Hepatocyte (in vitro differentiated cells): ENCODE measurements at regions not wholly inside any gene's neighbourhood (a gene's known extent, or its start where the extent isn't known, plus 50 kb on each side); places are given as distances from the start of the nearest gene placed in this dataset.

Source experiments
- DNase-seq: peaks from one replicate; pipeline ENCODE4 v3.0.0-alpha.2; 2016; ENCODE audit warnings: low spot score
- H2AFZ ChIP-seq: fragments of 200-600 bp; sonication (generic); 2 replicates; pipeline ENCODE4 v1.6.0; 2016; ENCODE audit warnings: antibody characterized with exemption, mild to moderate bottlenecking
- H3K27ac ChIP-seq: fragments of 200-600 bp; sonication (generic); 2 replicates; pipeline ENCODE4 v1.5.1; 2016; ENCODE audit warnings: mild to moderate bottlenecking
- H3K27me3 ChIP-seq: fragments of 200-600 bp; sonication (generic); 2 replicates; pipeline ENCODE4 v1.6.1; 2016
- H3K36me3 ChIP-seq: fragments of 200-600 bp; sonication (generic); replicated peaks from 2 replicates; pipeline ENCODE4 v1.5.1; 2016; ENCODE audit warnings: low read depth; ENCODE audit not compliant: insufficient read depth
- H3K4me1 ChIP-seq: fragments of 200-600 bp; sonication (generic); 2 replicates; pipeline ENCODE4 v1.5.1; 2016; ENCODE audit warnings: mild to moderate bottlenecking, moderate library complexity; ENCODE audit not compliant: insufficient read depth
- H3K4me2 ChIP-seq: fragments of 200-600 bp; sonication (generic); 2 replicates; pipeline ENCODE4 v1.6.0; 2016
- H3K4me3 ChIP-seq: fragments of 200-600 bp; sonication (generic); 2 replicates; pipeline ENCODE4 v1.5.1; 2016; ENCODE audit warnings: mild to moderate bottlenecking
- H3K79me2 ChIP-seq: fragments of 200-600 bp; sonication (generic); 2 replicates; pipeline ENCODE4 v1.6.0; 2017; ENCODE audit warnings: mild to moderate bottlenecking
- H3K9me2 ChIP-seq: fragments of 200-600 bp; sonication (generic); replicated peaks from 2 replicates; pipeline ENCODE4 v1.6.0; 2017; ENCODE audit warnings: mild to moderate bottlenecking; ENCODE audit not compliant: insufficient read depth
- H3K9me3 ChIP-seq: fragments of 200-600 bp; sonication (generic); 2 replicates; pipeline ENCODE4 v1.5.1; 2016; ENCODE audit warnings: low read depth, mild to moderate bottlenecking
- H4K20me1 ChIP-seq: fragments of 200-600 bp; sonication (generic); 2 replicates; pipeline ENCODE4 v1.6.0; 2016; ENCODE audit warnings: mild to moderate bottlenecking; ENCODE audit not compliant: insufficient read depth, poor library complexity, severe bottlenecking
- EZH2 ChIP-seq: fragments of 200-600 bp; sonication (generic); IDR thresholded peaks from 2 replicates; pipeline ENCODE4 v1.6.1; 2016; ENCODE audit warnings: antibody characterized with exemption, mild to moderate bottlenecking, borderline replicate concordance
- EZH2phosphoT487 ChIP-seq: fragments of 200-600 bp; sonication (generic); IDR thresholded peaks from one replicate; pipeline ENCODE4 v1.6.1; 2018; ENCODE audit warnings: antibody characterized with exemption, mild to moderate bottlenecking, low read depth, moderate library complexity; ENCODE audit not compliant: unreplicated experiment, severe bottlenecking
- WGBS: methylation state at CpG from one replicate; pipeline ENCODE4 v1.1.6; 2016; ENCODE audit warnings: low lambda C conversion rate; ENCODE audit errors: missing lambda C conversion rate; 5-methylcytosine and 5-hydroxymethylcytosine counted together
- TF ChIP-seq, protein P1 (sequence below): fragments of 200-600 bp; sonication (generic); IDR thresholded peaks from 2 replicates; pipeline ENCODE4 v1.5.1; 2016; ENCODE audit warnings: antibody characterized with exemption, mild to moderate bottlenecking; ENCODE audit not compliant: poor library complexity

DNA sequence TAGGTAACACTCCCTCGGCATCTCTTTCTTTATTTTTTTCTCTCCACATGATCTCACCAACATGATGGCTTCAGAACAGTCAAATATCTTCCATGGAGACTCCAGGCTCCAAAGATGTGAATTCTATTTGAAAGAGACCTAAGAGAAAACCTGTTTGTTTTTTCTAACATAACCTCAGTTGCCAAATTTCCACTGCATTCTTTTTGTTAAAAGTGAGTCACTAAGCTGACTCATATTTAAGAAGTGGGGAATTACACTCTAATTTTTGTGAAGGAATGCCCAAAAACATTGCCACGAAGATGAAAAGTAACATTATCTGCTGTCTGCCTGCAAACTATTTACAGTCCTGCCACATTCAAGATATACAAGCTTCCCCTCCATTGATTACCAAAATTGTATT lies 1337.6 kb downstream of the LRFN5 start:
- H3K9me3 ChIP-seq = no peaks in the 10 kb centered on the region
- no peaks in the 10 kb centered on the region for H3K27me3 ChIP-seq
- H2AFZ ChIP-seq = no peak overlapping the region
- H3K27ac ChIP-seq = no peak overlapping the region
- 80% methylated on average over 2 of the region's 2 CpGs for WGBS
- no peaks in the 10 kb centered on the region for H3K79me2 ChIP-seq
- no peak overlapping the region for H3K4me3 ChIP-seq
- DNase-seq = no peak
- H3K4me2 ChIP-seq = no peak overlapping the region
- H3K9me2 ChIP-seq = no peaks in the 10 kb centered on the region
- H3K36me3 ChIP-seq = no peaks in the 10 kb centered on the region
- H4K20me1 ChIP-seq = no peaks in the 10 kb centered on the region
- TF ChIP-seq EZH2 (no peak), EZH2phosphoT487 (no peak)
- TF ChIP-seq, protein P1, sequence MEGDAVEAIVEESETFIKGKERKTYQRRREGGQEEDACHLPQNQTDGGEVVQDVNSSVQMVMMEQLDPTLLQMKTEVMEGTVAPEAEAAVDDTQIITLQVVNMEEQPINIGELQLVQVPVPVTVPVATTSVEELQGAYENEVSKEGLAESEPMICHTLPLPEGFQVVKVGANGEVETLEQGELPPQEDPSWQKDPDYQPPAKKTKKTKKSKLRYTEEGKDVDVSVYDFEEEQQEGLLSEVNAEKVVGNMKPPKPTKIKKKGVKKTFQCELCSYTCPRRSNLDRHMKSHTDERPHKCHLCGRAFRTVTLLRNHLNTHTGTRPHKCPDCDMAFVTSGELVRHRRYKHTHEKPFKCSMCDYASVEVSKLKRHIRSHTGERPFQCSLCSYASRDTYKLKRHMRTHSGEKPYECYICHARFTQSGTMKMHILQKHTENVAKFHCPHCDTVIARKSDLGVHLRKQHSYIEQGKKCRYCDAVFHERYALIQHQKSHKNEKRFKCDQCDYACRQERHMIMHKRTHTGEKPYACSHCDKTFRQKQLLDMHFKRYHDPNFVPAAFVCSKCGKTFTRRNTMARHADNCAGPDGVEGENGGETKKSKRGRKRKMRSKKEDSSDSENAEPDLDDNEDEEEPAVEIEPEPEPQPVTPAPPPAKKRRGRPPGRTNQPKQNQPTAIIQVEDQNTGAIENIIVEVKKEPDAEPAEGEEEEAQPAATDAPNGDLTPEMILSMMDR = no peak
- no peaks in the 10 kb centered on the region for H3K4me1 ChIP-seq

DNA sequence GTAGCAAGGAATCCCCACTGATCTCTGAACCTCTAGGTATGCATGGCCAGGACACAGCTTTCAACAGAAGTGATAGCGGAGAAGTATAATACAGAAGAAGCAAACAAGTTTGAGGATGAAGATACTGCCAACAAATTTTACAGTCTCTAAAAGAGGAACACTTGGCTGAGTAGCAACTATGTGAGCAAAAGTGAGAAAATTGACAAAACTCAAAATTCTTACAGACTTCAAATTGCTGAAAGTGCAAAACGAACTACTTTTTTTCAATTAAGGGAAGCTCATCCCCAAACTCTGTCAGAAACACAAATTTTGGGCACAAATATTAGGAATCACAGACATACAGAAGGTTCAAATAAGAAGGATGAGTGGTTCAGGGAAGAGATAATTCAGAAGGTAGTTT lies 1324.6 kb downstream of the LRFN5 start:
- Histone ChIP-seq H2AFZ (no peak overlapping the region), H3K9me3 (no peaks in the 10 kb centered on the region), H3K36me3 (no peaks in the 10 kb centered on the region), H4K20me1 (no peaks in the 10 kb centered on the region), H3K27ac (no peak overlapping the region), H3K4me1 (no peaks in the 10 kb centered on the region), H3K4me3 (no peak overlapping the region), H3K79me2 (no peaks in the 10 kb centered on the region), H3K27me3 (no peaks in the 10 kb centered on the region), H3K4me2 (no peak overlapping the region), H3K9me2 (no peaks in the 10 kb centered on the region)
- WGBS = 88% methylated on average over 2 of the region's 2 CpGs
- DNase-seq = no peak
- TF ChIP-seq EZH2 (no peak), EZH2phosphoT487 (no peak)
- TF ChIP-seq, protein P1 = no peak

DNA sequence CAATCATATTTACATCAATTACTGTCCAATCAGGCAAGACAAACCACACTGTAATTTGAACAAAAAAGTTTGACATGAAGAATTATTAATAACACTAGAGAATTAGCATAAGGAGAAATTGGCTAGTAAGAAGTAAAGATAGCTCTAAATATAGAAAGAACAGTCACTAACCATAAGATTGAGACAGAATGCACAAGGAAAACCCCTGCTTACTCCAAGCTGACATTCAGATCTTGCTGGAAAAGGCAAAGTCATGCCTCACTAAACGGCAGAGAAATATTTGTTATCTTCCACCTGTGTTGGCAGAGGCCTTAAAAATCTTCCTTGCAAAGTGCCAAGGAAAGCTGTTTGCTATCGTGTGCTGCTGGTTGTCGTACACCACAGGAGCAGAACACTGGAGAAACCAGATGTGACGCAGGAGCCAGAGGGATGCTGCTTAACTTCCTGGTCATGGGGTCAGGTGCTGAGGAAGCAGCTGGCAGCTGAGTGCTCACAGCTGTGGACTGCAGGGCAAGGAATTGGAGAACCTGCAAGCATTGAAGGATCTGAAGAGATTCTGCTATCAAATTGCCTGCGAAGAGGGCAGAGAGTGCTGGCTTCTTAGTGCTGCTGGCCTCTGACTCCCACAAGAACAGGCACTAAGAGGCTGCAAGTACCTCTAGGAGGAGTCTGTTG lies 1323.3 kb downstream of the LRFN5 start:
- Histone ChIP-seq H2AFZ (no peak overlapping the region), H3K27ac (no peak overlapping the region), H3K9me2 (no peaks in the 10 kb centered on the region), H3K79me2 (no peaks in the 10 kb centered on the region), H3K4me2 (no peak overlapping the region), H3K36me3 (no peaks in the 10 kb centered on the region), H3K4me1 (no peaks in the 10 kb centered on the region), H3K4me3 (no peak overlapping the region), H3K27me3 (no peaks in the 10 kb centered on the region), H3K9me3 (no peaks in the 10 kb centered on the region), H4K20me1 (no peaks in the 10 kb centered on the region)
- no peak for DNase-seq
- TF ChIP-seq EZH2 (no peak), EZH2phosphoT487 (no peak)
- TF ChIP-seq, protein P1 = no peak
- 57% methylated on average over 5 of the region's 5 CpGs for WGBS
